ENCODE measurements at regions not wholly inside any gene's neighbourhood (a gene's known extent, or its start where the extent isn't known, plus 50 kb on each side); places are given as distances from the start of the nearest gene placed in this dataset.

GRCh38 chr2:107006836-107007235 is 120.9 kb upstream of the ST6GAL2 start:
- no peaks in the 10 kb centered on the region for H3K9me3 ChIP-seq (ENCODE audit: insufficient read depth, low read length, severe bottlenecking)
- no peak overlapping the region for H3K27ac ChIP-seq (ENCODE audit: low read length)
- no peak for TF ChIP-seq CTCF (IDR thresholded peaks at IDR 0.05; ENCODE audit: borderline replicate concordance, extremely low read depth, low read length, poor library complexity, severe bottlenecking)
- TF ChIP-seq EZH2 (IDR thresholded peaks at IDR 0.05; ENCODE audit: borderline replicate concordance, low read depth, low read length, severe bottlenecking): no peak
- no peak overlapping the region for H2AFZ ChIP-seq (ENCODE audit: low read depth, low read length)
- no peaks in the 10 kb centered on the region for H3K79me2 ChIP-seq (ENCODE audit: insufficient read depth, low read length)
- peaks cover 4% of the 10 kb centered on the region for H3K27me3 ChIP-seq (ENCODE audit: insufficient read depth, low read length, poor library complexity)
- no peaks in the 10 kb centered on the region for H4K20me1 ChIP-seq (ENCODE audit: insufficient read depth, low read length)
- ATAC-seq (ENCODE audit: insufficient read depth, low read depth) (no peak), DNase-seq (no peak)
- no peak overlapping the region for H3K4me3 ChIP-seq (ENCODE audit: low read depth in 1 of 2, low read length in 2 of 2)
- no peaks in the 10 kb centered on the region for H3K36me3 ChIP-seq (ENCODE audit: insufficient read depth, low read length)
- no peak overlapping the region for H3K9ac ChIP-seq (ENCODE audit: low read depth, low read length)
- no peaks in the 10 kb centered on the region for H3K4me1 ChIP-seq (ENCODE audit: insufficient read depth, low read length)
- no peak overlapping the region for H3K4me2 ChIP-seq (ENCODE audit: insufficient read depth, low read length)

- Histone ChIP-seq H3K9ac (ENCODE audit: low read depth, low read length) (no peak overlapping the region), H3K4me3 (ENCODE audit: low read depth in 1 of 2, low read length in 2 of 2) (no peak overlapping the region), H3K79me2 (ENCODE audit: insufficient read depth, low read length) (no peaks in the 10 kb centered on the region), H3K4me1 (ENCODE audit: insufficient read depth, low read length) (no peaks in the 10 kb centered on the region), H3K27me3 (ENCODE audit: insufficient read depth, low read length, poor library complexity) (peaks cover 4% of the 10 kb centered on the region), H3K4me2 (ENCODE audit: insufficient read depth, low read length) (no peak overlapping the region), H3K9me3 (ENCODE audit: insufficient read depth, low read length, severe bottlenecking) (no peaks in the 10 kb centered on the region), H2AFZ (ENCODE audit: low read depth, low read length) (no peak overlapping the region), H4K20me1 (ENCODE audit: insufficient read depth, low read length) (no peaks in the 10 kb centered on the region), H3K27ac (ENCODE audit: low read length) (no peak overlapping the region), H3K36me3 (ENCODE audit: insufficient read depth, low read length) (no peaks in the 10 kb centered on the region)
- TF ChIP-seq EZH2 (IDR thresholded peaks at IDR 0.05; ENCODE audit: borderline replicate concordance, low read depth, low read length, severe bottlenecking) (no peak), CTCF (IDR thresholded peaks at IDR 0.05; ENCODE audit: borderline replicate concordance, extremely low read depth, low read length, poor library complexity, severe bottlenecking) (no peak)
- ATAC-seq (ENCODE audit: insufficient read depth, low read depth): no peak
- DNase-seq: no peak
These were observed 122.0 kb upstream of the ST6GAL2 start for GRCh38 chr2:107007927-107008326.

GRCh38 chr2:107008843-107009242 is 122.9 kb upstream of the ST6GAL2 start:
- H4K20me1 ChIP-seq (ENCODE audit: insufficient read depth, low read length): no peaks in the 10 kb centered on the region
- H3K9me3 ChIP-seq (ENCODE audit: insufficient read depth, low read length, severe bottlenecking): no peaks in the 10 kb centered on the region
- H3K36me3 ChIP-seq (ENCODE audit: insufficient read depth, low read length): no peaks in the 10 kb centered on the region
- TF ChIP-seq CTCF (IDR thresholded peaks at IDR 0.05; ENCODE audit: borderline replicate concordance, extremely low read depth, low read length, poor library complexity, severe bottlenecking) (no peak), EZH2 (IDR thresholded peaks at IDR 0.05; ENCODE audit: borderline replicate concordance, low read depth, low read length, severe bottlenecking) (no peak)
- no peak overlapping the region for H3K4me3 ChIP-seq (ENCODE audit: low read depth in 1 of 2, low read length in 2 of 2)
- no peak overlapping the region for H3K4me2 ChIP-seq (ENCODE audit: insufficient read depth, low read length)
- H3K9ac ChIP-seq (ENCODE audit: low read depth, low read length): no peak overlapping the region
- H3K27me3 ChIP-seq (ENCODE audit: insufficient read depth, low read length, poor library complexity): peaks cover 4% of the 10 kb centered on the region
- ATAC-seq (ENCODE audit: insufficient read depth, low read depth): no peak
- no peaks in the 10 kb centered on the region for H3K79me2 ChIP-seq (ENCODE audit: insufficient read depth, low read length)
- H3K4me1 ChIP-seq (ENCODE audit: insufficient read depth, low read length): no peaks in the 10 kb centered on the region
- H2AFZ ChIP-seq (ENCODE audit: low read depth, low read length): no peak overlapping the region
- no peak for DNase-seq
- H3K27ac ChIP-seq (ENCODE audit: low read length): no peak overlapping the region

- no peak overlapping the region for H3K27ac ChIP-seq (ENCODE audit: low read length)
- H3K27me3 ChIP-seq (ENCODE audit: insufficient read depth, low read length, poor library complexity): peaks cover 4% of the 10 kb centered on the region
- H3K4me2 ChIP-seq (ENCODE audit: insufficient read depth, low read length): no peak overlapping the region
- no peaks in the 10 kb centered on the region for H3K4me1 ChIP-seq (ENCODE audit: insufficient read depth, low read length)
- H4K20me1 ChIP-seq (ENCODE audit: insufficient read depth, low read length): no peaks in the 10 kb centered on the region
- ATAC-seq (ENCODE audit: insufficient read depth, low read depth) (no peak), DNase-seq (no peak)
- no peak overlapping the region for H3K4me3 ChIP-seq (ENCODE audit: low read depth in 1 of 2, low read length in 2 of 2)
- H3K9me3 ChIP-seq (ENCODE audit: insufficient read depth, low read length, severe bottlenecking): no peaks in the 10 kb centered on the region
- no peak for TF ChIP-seq CTCF (IDR thresholded peaks at IDR 0.05; ENCODE audit: borderline replicate concordance, extremely low read depth, low read length, poor library complexity, severe bottlenecking)
- TF ChIP-seq EZH2 (IDR thresholded peaks at IDR 0.05; ENCODE audit: borderline replicate concordance, low read depth, low read length, severe bottlenecking): no peak
- no peak overlapping the region for H3K9ac ChIP-seq (ENCODE audit: low read depth, low read length)
- H3K79me2 ChIP-seq (ENCODE audit: insufficient read depth, low read length): no peaks in the 10 kb centered on the region
- no peaks in the 10 kb centered on the region for H3K36me3 ChIP-seq (ENCODE audit: insufficient read depth, low read length)
- no peak overlapping the region for H2AFZ ChIP-seq (ENCODE audit: low read depth, low read length)
These were observed 123.3 kb upstream of the ST6GAL2 start for GRCh38 chr2:107009275-107009674.
